Fibroblast of lung (primary cell): ENCODE measurements at regions not wholly inside any gene's neighbourhood (a gene's known extent, or its start where the extent isn't known, plus 50 kb on each side); places are given as distances from the start of the nearest gene placed in this dataset.

Source experiments
- EZH2 ChIP-seq: IDR thresholded peaks from 2 replicates; pipeline ENCODE4 v1.5.1; 2012; ENCODE audit warnings: low read length, control low read depth, mild to moderate bottlenecking; ENCODE audit errors: missing control alignments
- TF ChIP-seq, protein P1 (sequence below), 2 donors: IDR thresholded peaks in 1 of 2; conservative IDR thresholded peaks in 1 of 2; 1 replicate in 1 of 2; 2 replicates in 1 of 2; pipeline ENCODE4 v1.5.1; 2011 to 2012; ENCODE audit warnings: low read length in 2 of 2, control low read depth in 1 of 2, inconsistent platforms in 1 of 2, low read depth in 1 of 2, mild to moderate bottlenecking in 1 of 2

DNA sequence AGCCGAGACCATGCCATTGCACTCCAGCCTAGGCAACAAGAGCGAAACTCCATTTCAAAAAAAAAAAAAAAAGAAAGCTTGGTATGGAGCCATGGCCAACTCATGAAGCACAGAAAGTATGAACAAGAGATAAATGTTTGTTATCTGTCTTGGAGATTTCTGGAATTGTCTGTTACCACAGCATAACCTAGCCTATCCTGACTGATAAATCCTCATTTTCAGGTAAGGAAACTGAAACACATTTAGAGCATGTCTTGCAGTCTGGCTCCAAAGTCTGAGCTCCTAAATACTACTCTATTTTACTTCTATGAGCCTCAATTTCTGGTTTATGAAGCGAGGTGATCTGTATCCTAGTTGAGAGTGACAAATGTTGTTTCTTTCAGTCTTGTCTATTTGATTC lies 68.3 kb upstream of the SLC44A1 start:
- TF ChIP-seq, protein P1, sequence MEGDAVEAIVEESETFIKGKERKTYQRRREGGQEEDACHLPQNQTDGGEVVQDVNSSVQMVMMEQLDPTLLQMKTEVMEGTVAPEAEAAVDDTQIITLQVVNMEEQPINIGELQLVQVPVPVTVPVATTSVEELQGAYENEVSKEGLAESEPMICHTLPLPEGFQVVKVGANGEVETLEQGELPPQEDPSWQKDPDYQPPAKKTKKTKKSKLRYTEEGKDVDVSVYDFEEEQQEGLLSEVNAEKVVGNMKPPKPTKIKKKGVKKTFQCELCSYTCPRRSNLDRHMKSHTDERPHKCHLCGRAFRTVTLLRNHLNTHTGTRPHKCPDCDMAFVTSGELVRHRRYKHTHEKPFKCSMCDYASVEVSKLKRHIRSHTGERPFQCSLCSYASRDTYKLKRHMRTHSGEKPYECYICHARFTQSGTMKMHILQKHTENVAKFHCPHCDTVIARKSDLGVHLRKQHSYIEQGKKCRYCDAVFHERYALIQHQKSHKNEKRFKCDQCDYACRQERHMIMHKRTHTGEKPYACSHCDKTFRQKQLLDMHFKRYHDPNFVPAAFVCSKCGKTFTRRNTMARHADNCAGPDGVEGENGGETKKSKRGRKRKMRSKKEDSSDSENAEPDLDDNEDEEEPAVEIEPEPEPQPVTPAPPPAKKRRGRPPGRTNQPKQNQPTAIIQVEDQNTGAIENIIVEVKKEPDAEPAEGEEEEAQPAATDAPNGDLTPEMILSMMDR (conservative IDR thresholded peaks at IDR 0.05 in 1 of 2, IDR thresholded peaks at IDR 0.05 in 1 of 2; ENCODE audit: low read depth in 1 of 2, low read length in 2 of 2) = no peak
- TF ChIP-seq EZH2 = no peak
